K562 (cell line): ENCODE measurements at regions not wholly inside any gene's neighbourhood (a gene's known extent, or its start where the extent isn't known, plus 50 kb on each side); places are given as distances from the start of the nearest gene placed in this dataset.

Experiments used
- ATAC-seq: fragments of 200-7000 bp; cut with Tn5 transposase; 3 replicates; pipeline ENCODE4 v1.9.1; 2020; ENCODE audit warnings: moderate library complexity
- BruUV-seq: library from RNA; stranded (reverse); fragments of 400-500 nt; replicated peaks from 2 replicates; lab custom pipeline; 2021; lab: Mats Ljungman, UMichigan
- CTCF ChIA-PET: fragments of 300-600 bp; formaldehyde crosslinking; extraction: SDS; loops from one replicate; lab custom pipeline; 2021; ENCODE audit warnings: low intra/inter-chr PET ratio; lab: Yijun Ruan, JAX
- POLR2A ChIA-PET: fragments of 300-600, 350-650 bp; sonication (Branson Sonifier 250); formaldehyde crosslinking; extraction: SDS; loops from one replicate; lab custom pipeline; 2021; ENCODE audit warnings: antibody characterized with exemption, inconsistent platforms; lab: Yijun Ruan, JAX
- DNase-seq, 4 experiments: peaks; one replicate each; pipeline versions ENCODE4 v3.0.0 to v3.0.0-alpha.2; 2011 to 2018; ENCODE audit warnings: low spot score in 3 of 4, mixed read lengths in 3 of 4; ENCODE audit errors: extremely low read depth in 1 of 4
- FAIRE-seq: peaks from 2 replicates; lab custom pipeline; 2011; peaks lifted over from hg19 to GRCh38; lab: Jason Lieb, UNC
- H2AFZ ChIP-seq: 2 replicates; pipeline ENCODE4 v1.6.0; 2011; ENCODE audit warnings: low read depth, low read length, control low read depth, inconsistent platforms
- H3K27ac ChIP-seq: fragments of 200-600 bp; 3 replicates; pipeline ENCODE4 v1.8.0; 2011; ENCODE audit warnings: low read depth, mild to moderate bottlenecking, control low read depth, inconsistent platforms, low read length, moderate library complexity, mixed read lengths; ENCODE audit errors: extremely low read depth
- H3K27me3 ChIP-seq, 2 experiments: fragments of 300-600 bp in 1 of 2; 2 replicates in 1 of 2; 3 replicates in 1 of 2; pipeline versions ENCODE4 v1.6.0 to v1.8.0; 2011; ENCODE audit warnings: inconsistent platforms in 2 of 2, low read length in 2 of 2, mild to moderate bottlenecking in 1 of 2, mixed read lengths in 1 of 2, moderate library complexity in 1 of 2; ENCODE audit not compliant: control insufficient read depth in 2 of 2, insufficient read depth in 2 of 2
- H3K36me3 ChIP-seq: fragments of 300-600 bp; 3 replicates; pipeline ENCODE4 v1.8.0; 2011; ENCODE audit warnings: mild to moderate bottlenecking, low read length, inconsistent platforms; ENCODE audit not compliant: control insufficient read depth, insufficient read depth
- H3K4me1 ChIP-seq, 2 experiments: fragments of 200-600 bp in 1 of 2; replicated peaks in 1 of 2; 2 replicates in 1 of 2; 3 replicates in 1 of 2; pipeline versions ENCODE4 v1.5.1 to v1.8.0; 2011; ENCODE audit warnings: inconsistent platforms in 2 of 2, low read length in 2 of 2, mild to moderate bottlenecking in 1 of 2, mixed read lengths in 1 of 2, moderate library complexity in 1 of 2; ENCODE audit not compliant: control insufficient read depth in 2 of 2, insufficient read depth in 2 of 2
- H3K4me2 ChIP-seq: 2 replicates; pipeline ENCODE4 v1.6.1; 2011; ENCODE audit warnings: low read length, control low read depth, inconsistent platforms, mixed read lengths; ENCODE audit not compliant: insufficient read depth
- H3K4me3 ChIP-seq: fragments of 200-600 bp; sonication (generic), shearing (Covaris generic); 2 replicates; pipeline ENCODE4 v1.5.1; 2016; ENCODE audit warnings: control low read depth, inconsistent platforms
- H3K79me2 ChIP-seq: fragments of 200-600 bp; 3 replicates; pipeline ENCODE4 v1.8.0; 2011; ENCODE audit warnings: low read length, inconsistent platforms; ENCODE audit not compliant: control insufficient read depth, insufficient read depth
- H3K9ac ChIP-seq, 2 experiments: 2 replicates each; pipeline versions ENCODE4 v1.6.0 to v1.6.1; 2011; ENCODE audit warnings: low read depth in 2 of 2, low read length in 2 of 2, control low read depth in 1 of 2, inconsistent platforms in 1 of 2, mild to moderate bottlenecking in 1 of 2, mixed read lengths in 1 of 2; ENCODE audit not compliant: insufficient read depth in 1 of 2
- H3K9me1 ChIP-seq: one replicate; pipeline ENCODE4 v1.6.0; 2011; ENCODE audit warnings: inconsistent platforms, mild to moderate bottlenecking, low read length, moderate library complexity; ENCODE audit not compliant: control insufficient read depth, insufficient read depth
- H3K9me3 ChIP-seq: replicated peaks from 2 replicates; pipeline ENCODE4 v1.5.1; 2011; ENCODE audit warnings: low read depth, low read length, inconsistent platforms; ENCODE audit not compliant: control insufficient read depth, insufficient read depth
- H4K20me1 ChIP-seq: replicated peaks from 2 replicates; pipeline ENCODE4 v1.6.1; 2011; ENCODE audit warnings: low read length, inconsistent platforms, mixed read lengths; ENCODE audit not compliant: control insufficient read depth, insufficient read depth
- CEBPG ChIP-seq, 3 experiments: fragments of 200-800 bp in 1 of 3; sonication (Bioruptor generic) in 1 of 3; sonication (generic) in 1 of 3; formaldehyde crosslinking in 1 of 3; IDR thresholded peaks in 2 of 3; conservative IDR thresholded peaks in 1 of 3; 2 replicates each; pipeline versions ENCODE4 v1.6.1 to v1.8.0; 2016 to 2022; ENCODE audit warnings: missing compliant biosample characterization in 2 of 3, missing genetic modification characterization in 2 of 3, mild to moderate bottlenecking in 1 of 3, missing genetic modification reagents in 1 of 3
- ESRRA ChIP-seq: fragments of 450-650 bp; IDR thresholded peaks from 2 replicates; pipeline ENCODE4 v1.6.1; 2014; ENCODE audit warnings: low read depth, mild to moderate bottlenecking, moderate library complexity, borderline replicate concordance
- FOXM1 ChIP-seq, 2 experiments: fragments of 450-650 bp in 1 of 2; sonication (generic) in 1 of 2; formaldehyde crosslinking in 1 of 2; IDR thresholded peaks; 2 replicates each; pipeline versions ENCODE4 v1.6.1 to v1.9.0; 2017 to 2022; ENCODE audit warnings: low read depth in 2 of 2, mild to moderate bottlenecking in 2 of 2, missing genetic modification reagents in 1 of 2, moderate library complexity in 1 of 2
- HDAC1 ChIP-seq, 2 experiments: fragments of 450-650 bp; IDR thresholded peaks; 2 replicates each; pipeline ENCODE4 v1.6.1; 2016 to 2017; ENCODE audit warnings: inconsistent platforms in 1 of 2, mild to moderate bottlenecking in 1 of 2, moderate library complexity in 1 of 2
- HIVEP1 ChIP-seq: fragments of 250-450 bp; sonication (Bioruptor Pico); IDR thresholded peaks from 2 replicates; pipeline ENCODE4 v1.4.0; 2020; ENCODE audit warnings: mild to moderate bottlenecking
- HNRNPUL1 ChIP-seq: fragments of 200-400 bp; formaldehyde crosslinking; IDR thresholded peaks from 2 replicates; pipeline ENCODE4 v1.6.1; 2017; ENCODE audit warnings: low read length
- LEF1 ChIP-seq: fragments of 450-650 bp; IDR thresholded peaks from 2 replicates; pipeline ENCODE4 v1.6.1; 2016; ENCODE audit warnings: mild to moderate bottlenecking
- PML ChIP-seq: IDR thresholded peaks from 2 replicates; pipeline ENCODE4 v1.6.1; 2012; ENCODE audit warnings: low read length, inconsistent platforms
- PTBP1 ChIP-seq: fragments of 200-400 bp; formaldehyde crosslinking; IDR thresholded peaks from 2 replicates; pipeline ENCODE4 v1.6.1; 2017; ENCODE audit warnings: low read depth, low read length
- RAD51 ChIP-seq: fragments of 450-650 bp; IDR thresholded peaks from 2 replicates; pipeline ENCODE4 v1.7.1; 2016; ENCODE audit warnings: low read depth, mild to moderate bottlenecking, borderline replicate concordance
- RREB1 ChIP-seq: fragments of 250-450 bp; sonication (Bioruptor Pico); IDR thresholded peaks from 2 replicates; pipeline ENCODE4 v1.4.0; 2020
- SIN3A ChIP-seq, 2 experiments: fragments of 150-350 bp in 1 of 2; IDR thresholded peaks; 2 replicates each; pipeline ENCODE4 v1.6.1; 2011 to 2016; ENCODE audit warnings: borderline replicate concordance in 2 of 2, low read depth in 2 of 2, low read length in 2 of 2, mild to moderate bottlenecking in 2 of 2, moderate library complexity in 2 of 2; ENCODE audit not compliant: control insufficient read depth in 1 of 2
- SIX5 ChIP-seq, 2 experiments: IDR thresholded peaks; 2 replicates each; pipeline ENCODE4 v1.6.1; 2011; ENCODE audit warnings: low read length in 2 of 2, borderline replicate concordance in 1 of 2, low read depth in 1 of 2, mild to moderate bottlenecking in 1 of 2, moderate library complexity in 1 of 2; ENCODE audit not compliant: insufficient read depth in 1 of 2
- TEAD1 ChIP-seq, 2 experiments: fragments of 450-650 bp in 1 of 2; sonication (generic) in 1 of 2; formaldehyde crosslinking; IDR thresholded peaks; 2 replicates each; pipeline versions ENCODE4 v1.4.0 to v1.8.0; 2020 to 2022; ENCODE audit warnings: mild to moderate bottlenecking in 2 of 2, missing genetic modification reagents in 1 of 2
- ZC3H8 ChIP-seq: fragments of 450-650 bp; IDR thresholded peaks from 2 replicates; pipeline ENCODE4 v1.6.1; 2017
- ZNF445 ChIP-seq: fragments of 250-450 bp; sonication (Bioruptor Pico); IDR thresholded peaks from 2 replicates; pipeline ENCODE4 v1.4.0; 2020; ENCODE audit warnings: low read depth, mild to moderate bottlenecking, moderate library complexity
- in situ Hi-C: fragments of 300-500 bp; cut with MboI; formaldehyde crosslinking; loops from 4 replicates; pipeline ENCODE4 v1.15.0; 2018; ENCODE audit warnings: inconsistent platforms, mixed read lengths
- intact Hi-C: fragments of 100-400 bp; cut with micrococcal nuclease; formaldehyde crosslinking; loops from 2 replicates; pipeline ENCODE4 v1.14.2; 2022

DNA sequence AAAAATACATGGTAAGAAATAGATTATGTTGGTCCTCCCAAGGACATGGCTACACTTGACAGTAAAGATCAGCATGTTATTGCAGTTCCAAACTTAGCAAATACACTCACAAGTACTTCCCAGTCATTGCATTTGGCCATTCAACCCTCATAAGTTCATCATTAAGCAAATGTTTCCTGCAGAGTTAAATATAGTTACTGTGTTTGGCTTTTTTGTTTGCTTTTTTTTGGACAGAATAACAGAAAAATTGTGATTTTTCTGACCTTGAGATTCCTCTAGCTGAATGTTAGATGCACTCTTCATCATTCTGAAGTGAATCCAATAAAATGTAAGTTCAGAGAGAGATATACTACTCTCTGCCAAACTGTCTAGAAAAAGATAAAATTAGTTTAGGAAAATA is 295.3 kb downstream of the GPD2 start:
- H3K4me1 ChIP-seq, result no peaks in the 10 kb centered on the region
- no peak for ATAC-seq
- no peaks in the 10 kb centered on the region for H4K20me1 ChIP-seq
- TF ChIP-seq HDAC1 (IDR thresholded peaks at IDR 0.05) (no peak), HNRNPUL1 (no peak), RAD51 (no peak), ESRRA (no peak), SIX5 (IDR thresholded peaks at IDR 0.05; ENCODE audit: borderline replicate concordance in 1 of 2, insufficient read depth in 1 of 2, low read depth in 1 of 2, low read length in 2 of 2) (no peak), CEBPG (CRISPR knock-in tag; IDR thresholded peaks at IDR 0.05) (no peak), CEBPG (tag; conservative IDR thresholded peaks at IDR 0.05 in 1 of 2, IDR thresholded peaks at IDR 0.05 in 1 of 2) (no peak), PTBP1 (no peak), ZC3H8 (no peak), TEAD1 (CRISPR knock-in tag; IDR thresholded peaks at IDR 0.05) (no peak), ZNF445 (no peak), HIVEP1 (CRISPR knock-in tag) (no peak), FOXM1 (IDR thresholded peaks at IDR 0.05; ENCODE audit: low read depth) (no peak), FOXM1 (CRISPR knock-in tag; IDR thresholded peaks at IDR 0.05; ENCODE audit: low read depth) (no peak), LEF1 (no peak), RREB1 (CRISPR knock-in tag) (no peak), PML (no peak), SIN3A (IDR thresholded peaks at IDR 0.05; ENCODE audit: borderline replicate concordance in 2 of 2, control insufficient read depth in 1 of 2, low read depth in 2 of 2, low read length in 2 of 2) (no peak)
- H3K27me3 ChIP-seq, result no peaks in the 10 kb centered on the region
- no peak overlapping the region for H3K27ac ChIP-seq
- POLR2A ChIA-PET, result interaction anchor here (0.7 kb wide), 1 partner anchor 13 kb away, joined by 3 read pairs; no protein-coding TSS in a partner anchor
- H3K9me1 ChIP-seq, result no peaks in the 10 kb centered on the region
- CTCF ChIA-PET, result no interaction called here
- no peak for FAIRE-seq
- no peaks in the 10 kb centered on the region for H3K79me2 ChIP-seq
- H3K9me3 ChIP-seq, result no peaks in the 10 kb centered on the region
- no peak for DNase-seq
- H3K9ac ChIP-seq, result no peak overlapping the region
- H3K4me2 ChIP-seq, result no peak overlapping the region
- in situ Hi-C loops (no loop called here), intact Hi-C loops (no loop called here)
- BruUV-seq, result no TSS peak
- no peaks in the 10 kb centered on the region for H3K36me3 ChIP-seq
- H3K4me3 ChIP-seq, result no peak overlapping the region
- H2AFZ ChIP-seq, result no peak overlapping the region
